DOHH2 (cell line): ENCODE measurements at regions not wholly inside any gene's neighbourhood (a gene's known extent, or its start where the extent isn't known, plus 50 kb on each side); places are given as distances from the start of the nearest gene placed in this dataset.

ENCODE experiments used
- H3F3A ChIP-seq: fragments of 200-600 bp; sonication (generic), shearing (Covaris generic); 2 replicates; pipeline ENCODE4 v1.6.0; 2016; ENCODE audit warnings: antibody characterized with exemption, mild to moderate bottlenecking; ENCODE audit not compliant: control insufficient read depth, insufficient read depth
- H3K27ac ChIP-seq: fragments of 200-600 bp; sonication (generic); 2 replicates; pipeline ENCODE4 v1.5.1; 2014; ENCODE audit warnings: low read depth, mild to moderate bottlenecking, low read length, moderate library complexity
- H3K27me3 ChIP-seq: fragments of 200-600 bp; sonication (generic); 2 replicates; pipeline ENCODE4 v1.6.1; 2014; ENCODE audit warnings: mild to moderate bottlenecking, low read length, mixed read lengths; ENCODE audit not compliant: control insufficient read depth
- H3K36me3 ChIP-seq: fragments of 200-600 bp; sonication (generic); 2 replicates; pipeline ENCODE4 v1.6.1; 2014; ENCODE audit warnings: mild to moderate bottlenecking, low read length, moderate library complexity, mixed read lengths; ENCODE audit not compliant: control insufficient read depth
- H3K4me1 ChIP-seq: fragments of 200-600 bp; sonication (generic); 2 replicates; pipeline ENCODE4 v1.6.1; 2014; ENCODE audit warnings: mild to moderate bottlenecking, low read length, mixed read lengths; ENCODE audit not compliant: control insufficient read depth
- H3K4me2 ChIP-seq: fragments of 200-600 bp; sonication (generic); 2 replicates; pipeline ENCODE4 v1.6.0; 2014; ENCODE audit warnings: mild to moderate bottlenecking, low read length, moderate library complexity
- H3K4me3 ChIP-seq: fragments of 200-600 bp; sonication (generic); 2 replicates; pipeline ENCODE4 v1.5.1; 2014; ENCODE audit warnings: mild to moderate bottlenecking, low read length, mixed read lengths
- H3K79me2 ChIP-seq: fragments of 200-600 bp; sonication (generic); 2 replicates; pipeline ENCODE4 v1.6.1; 2014; ENCODE audit warnings: mild to moderate bottlenecking, low read length, mixed read lengths; ENCODE audit not compliant: control insufficient read depth
- H3K9me2 ChIP-seq: fragments of 200-600 bp; sonication (generic); replicated peaks from 2 replicates; pipeline ENCODE4 v1.6.1; 2014; ENCODE audit warnings: mild to moderate bottlenecking, low read length, mixed read lengths; ENCODE audit not compliant: control insufficient read depth
- H3K9me3 ChIP-seq: fragments of 200-600 bp; sonication (generic); 2 replicates; pipeline ENCODE4 v1.6.1; 2014; ENCODE audit warnings: antibody characterized with exemption, low read length, mixed read lengths; ENCODE audit not compliant: control insufficient read depth, insufficient read depth
- H4K20me1 ChIP-seq: fragments of 200-600 bp; sonication (generic); 2 replicates; pipeline ENCODE4 v1.6.0; 2014; ENCODE audit warnings: low read depth, mild to moderate bottlenecking, antibody characterized with exemption, low read length, moderate library complexity; ENCODE audit not compliant: control insufficient read depth, insufficient read depth
- CTCF ChIP-seq: fragments of 200-600 bp; sonication (generic); IDR thresholded peaks from one replicate; pipeline ENCODE4 v1.5.1; 2014; ENCODE audit warnings: antibody characterized with exemption, mild to moderate bottlenecking, low read depth, low read length; ENCODE audit not compliant: poor library complexity, severe bottlenecking
- EZH2phosphoT487 ChIP-seq: fragments of 200-600 bp; sonication (generic); IDR thresholded peaks from 2 replicates; pipeline ENCODE4 v1.6.1; 2017; ENCODE audit warnings: borderline replicate concordance, mild to moderate bottlenecking, antibody characterized with exemption, low read length, moderate library complexity, mixed read lengths

- 0 out of 2 replicates have a peak, but pooled peaks cover 5% of the 10 kb centered on the region for H3K27me3 ChIP-seq
- no peaks in the 10 kb centered on the region for H3F3A ChIP-seq
- H3K79me2 ChIP-seq, result no peaks in the 10 kb centered on the region
- no peak for TF ChIP-seq CTCF
- TF ChIP-seq EZH2phosphoT487, result no peak
- no peaks in the 10 kb centered on the region for H3K9me2 ChIP-seq
- H3K4me1 ChIP-seq, result no peaks in the 10 kb centered on the region
- no peaks in the 10 kb centered on the region for H4K20me1 ChIP-seq
- no peaks in the 10 kb centered on the region for H3K36me3 ChIP-seq
- H3K27ac ChIP-seq, result no peak overlapping the region
- H3K4me2 ChIP-seq, result no peak overlapping the region
- no peak overlapping the region for H3K4me3 ChIP-seq
- H3K9me3 ChIP-seq, result no peaks in the 10 kb centered on the region
Observed at GRCh38 chr2:71749671-71750101, 296.3 kb downstream of the DYSF start.

- Histone ChIP-seq H4K20me1 (no peaks in the 10 kb centered on the region), H3K79me2 (no peaks in the 10 kb centered on the region), H3K4me2 (no peak overlapping the region), H3K36me3 (no peaks in the 10 kb centered on the region), H3K4me3 (no peak overlapping the region), H3K27me3 (0 out of 2 replicates have a peak, but pooled peaks cover 5% of the 10 kb centered on the region), H3K9me2 (no peaks in the 10 kb centered on the region), H3K27ac (no peak overlapping the region), H3K4me1 (no peaks in the 10 kb centered on the region), H3F3A (no peaks in the 10 kb centered on the region), H3K9me3 (no peaks in the 10 kb centered on the region)
- TF ChIP-seq CTCF, result no peak
- TF ChIP-seq EZH2phosphoT487, result no peak
Observed at GRCh38 chr2:71748227-71748626, 294.9 kb downstream of the DYSF start.

GRCh38 chr2:71747559-71747958, 294.2 kb downstream of the DYSF start:
- H3K4me2 ChIP-seq, result no peak overlapping the region
- H3K4me3 ChIP-seq, result no peak overlapping the region
- 0 out of 2 replicates have a peak, but pooled peaks cover 5% of the 10 kb centered on the region for H3K27me3 ChIP-seq
- no peaks in the 10 kb centered on the region for H3K9me2 ChIP-seq
- H3K4me1 ChIP-seq, result no peaks in the 10 kb centered on the region
- H3F3A ChIP-seq, result no peaks in the 10 kb centered on the region
- H4K20me1 ChIP-seq, result no peaks in the 10 kb centered on the region
- no peaks in the 10 kb centered on the region for H3K36me3 ChIP-seq
- H3K9me3 ChIP-seq, result no peaks in the 10 kb centered on the region
- H3K79me2 ChIP-seq, result no peaks in the 10 kb centered on the region
- TF ChIP-seq CTCF, result no peak
- no peak for TF ChIP-seq EZH2phosphoT487
- no peak overlapping the region for H3K27ac ChIP-seq
